ENCODE measurements at regions not wholly inside any gene's neighbourhood (a gene's known extent, or its start where the extent isn't known, plus 50 kb on each side); places are given as distances from the start of the nearest gene placed in this dataset.

DNA sequence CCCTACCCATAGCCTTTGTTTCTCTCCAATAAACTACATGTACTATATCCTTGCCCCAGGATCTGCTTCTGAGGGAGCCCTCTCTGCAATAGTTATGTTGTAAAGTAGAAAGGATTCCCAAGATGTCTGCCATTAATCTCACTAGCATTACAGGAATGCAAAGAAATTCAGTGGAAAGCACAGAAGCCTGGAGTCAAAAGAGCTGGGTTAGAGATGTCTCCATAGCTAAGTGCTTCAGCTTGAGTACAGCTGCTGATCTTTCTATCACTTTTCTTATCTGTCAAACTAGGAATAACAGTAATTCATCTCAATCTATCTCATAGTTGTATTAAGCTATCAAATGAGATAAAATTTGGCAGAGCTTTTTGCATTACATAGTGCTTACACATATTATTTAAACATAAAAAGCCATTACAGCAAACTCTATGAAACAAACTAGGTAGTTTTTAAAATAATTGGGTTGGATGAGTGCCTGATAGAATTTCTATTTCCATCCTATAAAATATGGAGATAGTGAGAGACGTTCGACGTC, 799.5 kb upstream of the SEMA6D start:
- H3K36me3 ChIP-seq (ENCODE audit: control insufficient read depth, insufficient read depth, low read length): no peaks in the 10 kb centered on the region
- no peak for DNase-seq (ENCODE audit: low read depth, low spot score)
- H3K27ac ChIP-seq (ENCODE audit: low read length): no peak overlapping the region
- intact Hi-C loops (cut with micrococcal nuclease; ENCODE audit: unreplicated experiment): no loop called here
- H3K4me3 ChIP-seq (ENCODE audit: low read depth in 2 of 2, low read length in 2 of 2): no peak overlapping the region
- ChIA-PET CTCF (no interaction called here), POLR2A (no interaction called here)
- no peaks in the 10 kb centered on the region for H3K27me3 ChIP-seq (ENCODE audit: control insufficient read depth, insufficient read depth, low read length)
- BruUV-seq (replicated peaks): no TSS peak
- in situ Hi-C loops (cut with HindIII; ENCODE audit: low pct_unique_long_range_greater_than_20kb, low sequenced_read_pairs): no loop called here
- peaks cover 2% of the 10 kb centered on the region; the same call in 1 of the 2 replicates for H3K9me3 ChIP-seq (ENCODE audit: control insufficient read depth, insufficient read depth, low read depth, low read length)
- no peak for ATAC-seq
- H3K4me1 ChIP-seq (ENCODE audit: control insufficient read depth, insufficient read depth, low read length): no peaks in the 10 kb centered on the region
- TF ChIP-seq CTCF (IDR thresholded peaks at IDR 0.05): no peak
- no peak for TF ChIP-seq SIN3A (IDR thresholded peaks at IDR 0.05; ENCODE audit: borderline replicate concordance, insufficient read depth, low read depth, low read length)
- no peak for TF ChIP-seq POLR2AphosphoS5 (IDR thresholded peaks at IDR 0.05; ENCODE audit: low read depth, low read length)
- TF ChIP-seq, protein P1, sequence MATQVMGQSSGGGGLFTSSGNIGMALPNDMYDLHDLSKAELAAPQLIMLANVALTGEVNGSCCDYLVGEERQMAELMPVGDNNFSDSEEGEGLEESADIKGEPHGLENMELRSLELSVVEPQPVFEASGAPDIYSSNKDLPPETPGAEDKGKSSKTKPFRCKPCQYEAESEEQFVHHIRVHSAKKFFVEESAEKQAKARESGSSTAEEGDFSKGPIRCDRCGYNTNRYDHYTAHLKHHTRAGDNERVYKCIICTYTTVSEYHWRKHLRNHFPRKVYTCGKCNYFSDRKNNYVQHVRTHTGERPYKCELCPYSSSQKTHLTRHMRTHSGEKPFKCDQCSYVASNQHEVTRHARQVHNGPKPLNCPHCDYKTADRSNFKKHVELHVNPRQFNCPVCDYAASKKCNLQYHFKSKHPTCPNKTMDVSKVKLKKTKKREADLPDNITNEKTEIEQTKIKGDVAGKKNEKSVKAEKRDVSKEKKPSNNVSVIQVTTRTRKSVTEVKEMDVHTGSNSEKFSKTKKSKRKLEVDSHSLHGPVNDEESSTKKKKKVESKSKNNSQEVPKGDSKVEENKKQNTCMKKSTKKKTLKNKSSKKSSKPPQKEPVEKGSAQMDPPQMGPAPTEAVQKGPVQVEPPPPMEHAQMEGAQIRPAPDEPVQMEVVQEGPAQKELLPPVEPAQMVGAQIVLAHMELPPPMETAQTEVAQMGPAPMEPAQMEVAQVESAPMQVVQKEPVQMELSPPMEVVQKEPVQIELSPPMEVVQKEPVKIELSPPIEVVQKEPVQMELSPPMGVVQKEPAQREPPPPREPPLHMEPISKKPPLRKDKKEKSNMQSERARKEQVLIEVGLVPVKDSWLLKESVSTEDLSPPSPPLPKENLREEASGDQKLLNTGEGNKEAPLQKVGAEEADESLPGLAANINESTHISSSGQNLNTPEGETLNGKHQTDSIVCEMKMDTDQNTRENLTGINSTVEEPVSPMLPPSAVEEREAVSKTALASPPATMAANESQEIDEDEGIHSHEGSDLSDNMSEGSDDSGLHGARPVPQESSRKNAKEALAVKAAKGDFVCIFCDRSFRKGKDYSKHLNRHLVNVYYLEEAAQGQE (IDR thresholded peaks at IDR 0.05; ENCODE audit: insufficient read depth in 1 of 2, low read depth in 2 of 2, low read length in 1 of 2): no peak
- no peak for TF ChIP-seq TCF7L2 (IDR thresholded peaks at IDR 0.05; ENCODE audit: low read depth, low read length)

GRCh38 chr15:46918462-46919140, 798.7 kb upstream of the SEMA6D start:
- POLR2A ChIA-PET: no interaction called here
- Histone ChIP-seq H3K27ac (ENCODE audit: low read length) (no peak overlapping the region), H3K4me1 (ENCODE audit: control insufficient read depth, insufficient read depth, low read length) (no peaks in the 10 kb centered on the region), H3K27me3 (ENCODE audit: control insufficient read depth, insufficient read depth, low read length) (no peaks in the 10 kb centered on the region), H3K36me3 (ENCODE audit: control insufficient read depth, insufficient read depth, low read length) (no peaks in the 10 kb centered on the region), H3K9me3 (ENCODE audit: control insufficient read depth, insufficient read depth, low read depth, low read length) (peaks cover 2% of the 10 kb centered on the region; the same call in 1 of the 2 replicates), H3K4me3 (ENCODE audit: low read depth in 2 of 2, low read length in 2 of 2) (no peak overlapping the region)
- no TSS peak for BruUV-seq (replicated peaks)
- ATAC-seq (no peak), DNase-seq (ENCODE audit: low read depth, low spot score) (no peak)
- CTCF ChIA-PET: no interaction called here
- TF ChIP-seq, protein P1 (IDR thresholded peaks at IDR 0.05; ENCODE audit: insufficient read depth in 1 of 2, low read depth in 2 of 2, low read length in 1 of 2): no peak
- TF ChIP-seq CTCF (IDR thresholded peaks at IDR 0.05) (no peak), SIN3A (IDR thresholded peaks at IDR 0.05; ENCODE audit: borderline replicate concordance, insufficient read depth, low read depth, low read length) (no peak), POLR2AphosphoS5 (IDR thresholded peaks at IDR 0.05; ENCODE audit: low read depth, low read length) (no peak), TCF7L2 (IDR thresholded peaks at IDR 0.05; ENCODE audit: low read depth, low read length) (no peak)
- intact Hi-C loops (cut with micrococcal nuclease; ENCODE audit: unreplicated experiment) (no loop called here), in situ Hi-C loops (cut with HindIII; ENCODE audit: low pct_unique_long_range_greater_than_20kb, low sequenced_read_pairs) (no loop called here)
